ENCODE measurements at regions not wholly inside any gene's neighbourhood (a gene's known extent, or its start where the extent isn't known, plus 50 kb on each side); places are given as distances from the start of the nearest gene placed in this dataset.
"Not testable (repeated sequence)": the region's sequence is repeated elsewhere in the genome, so short reads cannot be mapped to it uniquely, and the experiment has no call there.

GRCh38 chr9:82829818-82830217 lies 233.1 kb downstream of the RASEF start:
- no peak for TF ChIP-seq ZFX (IDR thresholded peaks at IDR 0.05)
- TF ChIP-seq, protein P1, sequence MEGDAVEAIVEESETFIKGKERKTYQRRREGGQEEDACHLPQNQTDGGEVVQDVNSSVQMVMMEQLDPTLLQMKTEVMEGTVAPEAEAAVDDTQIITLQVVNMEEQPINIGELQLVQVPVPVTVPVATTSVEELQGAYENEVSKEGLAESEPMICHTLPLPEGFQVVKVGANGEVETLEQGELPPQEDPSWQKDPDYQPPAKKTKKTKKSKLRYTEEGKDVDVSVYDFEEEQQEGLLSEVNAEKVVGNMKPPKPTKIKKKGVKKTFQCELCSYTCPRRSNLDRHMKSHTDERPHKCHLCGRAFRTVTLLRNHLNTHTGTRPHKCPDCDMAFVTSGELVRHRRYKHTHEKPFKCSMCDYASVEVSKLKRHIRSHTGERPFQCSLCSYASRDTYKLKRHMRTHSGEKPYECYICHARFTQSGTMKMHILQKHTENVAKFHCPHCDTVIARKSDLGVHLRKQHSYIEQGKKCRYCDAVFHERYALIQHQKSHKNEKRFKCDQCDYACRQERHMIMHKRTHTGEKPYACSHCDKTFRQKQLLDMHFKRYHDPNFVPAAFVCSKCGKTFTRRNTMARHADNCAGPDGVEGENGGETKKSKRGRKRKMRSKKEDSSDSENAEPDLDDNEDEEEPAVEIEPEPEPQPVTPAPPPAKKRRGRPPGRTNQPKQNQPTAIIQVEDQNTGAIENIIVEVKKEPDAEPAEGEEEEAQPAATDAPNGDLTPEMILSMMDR (conservative IDR thresholded peaks at IDR 0.05) = no peak
- H3K27ac ChIP-seq = no peak overlapping the region

DNA sequence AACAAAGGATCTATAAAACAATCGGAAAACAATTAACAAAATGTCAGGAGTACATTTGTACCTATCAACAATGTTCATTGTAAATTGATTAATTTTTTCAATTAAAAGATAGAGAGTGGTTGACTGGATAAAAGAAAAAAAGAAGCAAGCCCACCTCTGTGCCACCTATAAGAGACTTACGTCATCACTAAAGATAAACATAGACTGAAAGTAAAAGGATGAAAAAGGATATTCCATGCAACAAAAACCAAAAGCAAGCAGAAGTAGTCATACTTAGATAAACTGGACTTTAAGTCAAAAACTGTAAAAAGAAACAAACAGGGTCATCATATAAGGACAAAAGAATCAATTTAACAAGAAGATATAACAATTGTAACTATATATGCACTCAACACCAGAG lies 197.4 kb downstream of the RASEF start:
- no peak overlapping the region for H3K27ac ChIP-seq
- TF ChIP-seq, protein P1 (conservative IDR thresholded peaks at IDR 0.05) = no peak
- no peak for TF ChIP-seq ZFX (IDR thresholded peaks at IDR 0.05)

DNA sequence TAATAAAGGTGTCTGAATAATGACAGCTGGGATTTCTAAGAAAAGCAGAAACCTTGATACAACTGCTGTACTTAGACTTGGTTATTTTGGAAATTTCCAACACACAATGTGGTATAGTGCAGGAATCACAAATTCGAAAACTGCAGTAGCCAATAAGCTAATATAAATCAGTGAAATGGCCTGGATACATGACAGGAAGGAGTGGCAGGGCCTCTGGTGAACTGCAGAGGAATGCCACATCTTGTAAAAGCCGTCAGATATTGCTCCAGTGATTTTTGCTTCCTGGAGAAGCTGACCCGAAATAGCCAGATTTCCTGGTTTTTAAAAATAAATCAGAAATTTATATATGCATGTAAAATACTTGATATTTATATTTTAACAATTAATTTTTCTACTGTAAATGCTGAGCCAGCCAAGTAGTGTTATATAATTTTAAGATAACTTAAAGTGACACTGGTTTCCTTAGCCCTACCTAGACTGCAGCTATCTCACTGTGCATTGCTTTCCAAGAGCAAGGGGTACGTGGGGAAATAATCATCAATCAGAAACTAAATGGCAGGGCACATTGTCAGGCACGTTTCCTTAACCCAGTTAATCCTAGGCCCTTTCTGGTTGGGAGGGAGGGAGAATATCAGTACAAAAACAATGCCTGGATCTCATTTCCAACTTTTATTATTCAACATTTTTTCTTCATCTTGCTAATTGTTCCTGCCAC lies 182.4 kb downstream of the RASEF start:
- no peak for TF ChIP-seq ZFX (IDR thresholded peaks at IDR 0.05)
- H3K27ac ChIP-seq = no peak overlapping the region

DNA sequence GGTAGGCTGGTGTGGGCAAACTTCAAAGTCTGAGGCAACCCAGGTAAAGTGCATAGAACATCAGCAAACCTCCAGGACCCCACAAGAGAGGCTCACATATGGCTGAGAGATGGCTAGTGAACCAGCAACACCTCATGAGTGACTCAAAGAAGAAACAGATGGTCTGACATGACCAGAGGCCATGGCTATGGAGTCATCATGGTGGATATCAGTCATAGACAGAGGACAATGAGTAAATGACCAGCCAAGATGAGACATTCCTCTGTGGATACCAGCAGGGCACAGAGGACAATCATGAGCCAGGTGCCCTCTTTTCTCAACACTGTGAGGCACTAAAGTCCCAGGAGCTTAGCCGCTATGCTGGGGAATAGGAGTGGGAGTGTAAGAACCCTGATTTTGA lies 180.8 kb downstream of the RASEF start:
- TF ChIP-seq, protein P1 (conservative IDR thresholded peaks at IDR 0.05) = no peak
- TF ChIP-seq ZFX (IDR thresholded peaks at IDR 0.05) = no peak
- no peak overlapping the region; the same call in 1 of the 2 replicates for H3K27ac ChIP-seq

- H3K27ac ChIP-seq = no peak overlapping the region
- TF ChIP-seq ZFX (IDR thresholded peaks at IDR 0.05) = no peak
- TF ChIP-seq, protein P1 (conservative IDR thresholded peaks at IDR 0.05) = no peak
Observed at GRCh38 chr9:82882748-82883147, 180.2 kb downstream of the RASEF start.

DNA sequence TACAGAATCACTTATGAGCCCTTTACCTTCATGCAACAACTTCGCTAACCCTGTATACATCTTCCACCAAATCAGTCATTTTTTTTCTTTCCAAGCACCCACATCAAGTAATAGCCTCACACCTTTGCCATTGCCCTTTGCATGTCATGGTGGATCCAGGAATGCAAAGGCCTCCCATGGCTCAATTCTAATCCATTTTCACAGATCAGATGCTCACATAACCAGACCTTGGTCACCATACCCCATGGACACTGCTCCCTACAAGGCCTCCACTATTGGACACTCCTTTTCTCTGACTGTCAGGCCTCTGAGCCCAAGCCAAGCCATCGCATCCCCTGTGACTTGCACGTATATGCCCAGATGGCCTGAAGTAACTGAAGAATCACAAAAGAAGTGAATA lies 179.5 kb downstream of the RASEF start:
- no peak overlapping the region for H3K27ac ChIP-seq
- no peak for TF ChIP-seq ZFX (IDR thresholded peaks at IDR 0.05)
- TF ChIP-seq, protein P1 (conservative IDR thresholded peaks at IDR 0.05) = no peak

- H3K27ac ChIP-seq = not testable (repeated sequence)
Observed at GRCh38 chr9:82883974-82884373, 179.0 kb downstream of the RASEF start.

- no peak overlapping the region for H3K27ac ChIP-seq
- no peak for TF ChIP-seq ZFX (IDR thresholded peaks at IDR 0.05)
- TF ChIP-seq, protein P1 (conservative IDR thresholded peaks at IDR 0.05) = no peak
Observed at GRCh38 chr9:82890401-82890800, 172.5 kb downstream of the RASEF start.
